HEK293 (cell line): ENCODE measurements at regions not wholly inside any gene's neighbourhood (a gene's known extent, or its start where the extent isn't known, plus 50 kb on each side); places are given as distances from the start of the nearest gene placed in this dataset.

ENCODE experiments used
- CTCF ChIA-PET: fragments of 350-600 bp; formaldehyde crosslinking; extraction: SDS; loops from one replicate; lab custom pipeline; 2021; ENCODE audit warnings: antibody characterized with exemption; lab: Yijun Ruan, JAX
- POLR2A ChIA-PET: fragments of 300-600 bp; formaldehyde crosslinking; extraction: SDS; loops from one replicate; lab custom pipeline; 2020; ENCODE audit warnings: antibody characterized with exemption, inconsistent platforms; lab: Yijun Ruan, JAX
- H3K27ac ChIP-seq: fragments of 200-500 bp; sonication (Bioruptor generic); 2 replicates; pipeline ENCODE4 v1.5.1; 2014; ENCODE audit warnings: low read depth, low read length, control low read depth, inconsistent platforms; ENCODE audit errors: extremely low read depth
- H3K36me3 ChIP-seq, 2 experiments: fragments of 200-500 bp in 1 of 2; sonication (Bioruptor generic) in 1 of 2; 1 replicate in 1 of 2; 2 replicates in 1 of 2; pipeline ENCODE4 v1.5.1; 2014 to 2017; ENCODE audit warnings: inconsistent platforms in 2 of 2, low read length in 2 of 2; ENCODE audit not compliant: control insufficient read depth in 2 of 2, insufficient read depth in 1 of 2
- H3K4me1 ChIP-seq: fragments of 200-500 bp; sonication (Bioruptor generic); 2 replicates; pipeline ENCODE4 v1.5.1; 2014; ENCODE audit warnings: mild to moderate bottlenecking, low read length, inconsistent platforms; ENCODE audit not compliant: control insufficient read depth, insufficient read depth
- H3K4me3 ChIP-seq: 2 replicates; pipeline ENCODE4 v1.5.1; 2011; ENCODE audit warnings: low read depth, mild to moderate bottlenecking, control low read depth, low read length, moderate library complexity
- H3K9me3 ChIP-seq: fragments of 200-500 bp; sonication (Bioruptor generic); 2 replicates; pipeline ENCODE4 v1.5.1; 2014; ENCODE audit warnings: low read depth, low read length, inconsistent platforms; ENCODE audit not compliant: control insufficient read depth, insufficient read depth
- BCL11B ChIP-seq: fragments of 450-650 bp; formaldehyde crosslinking; IDR thresholded peaks from 2 replicates; pipeline ENCODE4 v1.5.1; 2016; ENCODE audit warnings: low read depth, missing biosample characterization, missing genetic modification characterization
- EGR2 ChIP-seq: fragments of 450-650 bp; formaldehyde crosslinking; IDR thresholded peaks from 2 replicates; pipeline ENCODE4 v1.5.1; 2016; ENCODE audit warnings: low read depth, missing biosample characterization, missing genetic modification characterization
- HOXC10 ChIP-seq: sonication (generic); formaldehyde crosslinking; IDR thresholded peaks from 2 replicates; pipeline ENCODE4 v1.8.1; 2023; ENCODE audit warnings: mild to moderate bottlenecking, missing genetic modification reagents
- PRDM1 ChIP-seq: fragments of 450-650 bp; formaldehyde crosslinking; IDR thresholded peaks from 2 replicates; pipeline ENCODE4; 2016; ENCODE audit warnings: missing biosample characterization, missing genetic modification characterization
- SETDB1 ChIP-seq: IDR thresholded peaks from one replicate; pipeline ENCODE4 v1.6.1; 2017; ENCODE audit warnings: mild to moderate bottlenecking, low read length, moderate library complexity, mixed read lengths; ENCODE audit not compliant: insufficient read length
- ZFHX2 ChIP-seq: fragments of 450-650 bp; formaldehyde crosslinking; conservative IDR thresholded peaks from 2 replicates; pipeline ENCODE4 v1.5.1; 2016; ENCODE audit warnings: missing biosample characterization, missing genetic modification characterization
- ZNF366 ChIP-seq: fragments of 450-650 bp; formaldehyde crosslinking; conservative IDR thresholded peaks from 2 replicates; pipeline ENCODE4 v1.5.1; 2016; ENCODE audit warnings: missing biosample characterization, missing genetic modification characterization
- ZNF585B ChIP-seq: fragments of 450-650 bp; formaldehyde crosslinking; IDR thresholded peaks from 2 replicates; pipeline ENCODE4 v1.5.1; 2016; ENCODE audit warnings: missing biosample characterization, missing genetic modification characterization
- TF ChIP-seq, protein P1 (sequence below): fragments of 450-650 bp; IDR thresholded peaks from 2 replicates; pipeline ENCODE4 v1.5.1; 2018; ENCODE audit warnings: missing biosample characterization, mild to moderate bottlenecking, missing genetic modification characterization
- TF ChIP-seq, protein P2 (sequence below): fragments of 450-650 bp; formaldehyde crosslinking; IDR thresholded peaks from 2 replicates; pipeline ENCODE4 v1.5.1; 2016; ENCODE audit warnings: missing biosample characterization, missing genetic modification characterization
- TF ChIP-seq, protein P3 (sequence below): fragments of 450-650 bp; formaldehyde crosslinking; IDR thresholded peaks from 2 replicates; pipeline ENCODE4 v1.5.1; 2017; ENCODE audit warnings: missing biosample characterization, missing genetic modification characterization
- TF ChIP-seq, protein P4 (sequence below): fragments of 450-650 bp; formaldehyde crosslinking; IDR thresholded peaks from 2 replicates; pipeline ENCODE4 v1.5.1; 2016; ENCODE audit warnings: missing biosample characterization, missing genetic modification characterization

DNA sequence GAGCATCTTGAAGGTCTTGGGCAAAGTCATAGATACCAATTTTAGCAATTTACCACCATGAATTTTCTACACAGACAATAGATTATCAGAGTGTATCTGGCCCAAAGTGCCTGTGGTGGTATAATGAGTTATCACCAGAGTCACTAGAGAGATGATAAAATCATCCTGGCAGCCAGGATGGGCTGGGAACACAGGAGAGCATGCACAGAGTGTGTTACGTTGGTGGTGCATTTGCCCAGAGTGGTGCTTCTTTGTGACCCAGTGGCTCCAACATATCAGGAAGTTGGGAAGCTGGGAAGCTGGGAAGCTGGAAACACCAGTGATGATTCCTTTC is 236.7 kb upstream of the PROX1 start (continued):
- TF ChIP-seq, protein P1, sequence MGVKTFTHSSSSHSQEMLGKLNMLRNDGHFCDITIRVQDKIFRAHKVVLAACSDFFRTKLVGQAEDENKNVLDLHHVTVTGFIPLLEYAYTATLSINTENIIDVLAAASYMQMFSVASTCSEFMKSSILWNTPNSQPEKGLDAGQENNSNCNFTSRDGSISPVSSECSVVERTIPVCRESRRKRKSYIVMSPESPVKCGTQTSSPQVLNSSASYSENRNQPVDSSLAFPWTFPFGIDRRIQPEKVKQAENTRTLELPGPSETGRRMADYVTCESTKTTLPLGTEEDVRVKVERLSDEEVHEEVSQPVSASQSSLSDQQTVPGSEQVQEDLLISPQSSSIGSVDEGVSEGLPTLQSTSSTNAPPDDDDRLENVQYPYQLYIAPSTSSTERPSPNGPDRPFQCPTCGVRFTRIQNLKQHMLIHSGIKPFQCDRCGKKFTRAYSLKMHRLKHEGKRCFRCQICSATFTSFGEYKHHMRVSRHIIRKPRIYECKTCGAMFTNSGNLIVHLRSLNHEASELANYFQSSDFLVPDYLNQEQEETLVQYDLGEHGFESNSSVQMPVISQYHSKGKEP (tag by site-specific recombination) = no peak
- TF ChIP-seq, protein P2, sequence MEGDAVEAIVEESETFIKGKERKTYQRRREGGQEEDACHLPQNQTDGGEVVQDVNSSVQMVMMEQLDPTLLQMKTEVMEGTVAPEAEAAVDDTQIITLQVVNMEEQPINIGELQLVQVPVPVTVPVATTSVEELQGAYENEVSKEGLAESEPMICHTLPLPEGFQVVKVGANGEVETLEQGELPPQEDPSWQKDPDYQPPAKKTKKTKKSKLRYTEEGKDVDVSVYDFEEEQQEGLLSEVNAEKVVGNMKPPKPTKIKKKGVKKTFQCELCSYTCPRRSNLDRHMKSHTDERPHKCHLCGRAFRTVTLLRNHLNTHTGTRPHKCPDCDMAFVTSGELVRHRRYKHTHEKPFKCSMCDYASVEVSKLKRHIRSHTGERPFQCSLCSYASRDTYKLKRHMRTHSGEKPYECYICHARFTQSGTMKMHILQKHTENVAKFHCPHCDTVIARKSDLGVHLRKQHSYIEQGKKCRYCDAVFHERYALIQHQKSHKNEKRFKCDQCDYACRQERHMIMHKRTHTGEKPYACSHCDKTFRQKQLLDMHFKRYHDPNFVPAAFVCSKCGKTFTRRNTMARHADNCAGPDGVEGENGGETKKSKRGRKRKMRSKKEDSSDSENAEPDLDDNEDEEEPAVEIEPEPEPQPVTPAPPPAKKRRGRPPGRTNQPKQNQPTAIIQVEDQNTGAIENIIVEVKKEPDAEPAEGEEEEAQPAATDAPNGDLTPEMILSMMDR (tag by site-specific recombination) = no peak

DNA sequence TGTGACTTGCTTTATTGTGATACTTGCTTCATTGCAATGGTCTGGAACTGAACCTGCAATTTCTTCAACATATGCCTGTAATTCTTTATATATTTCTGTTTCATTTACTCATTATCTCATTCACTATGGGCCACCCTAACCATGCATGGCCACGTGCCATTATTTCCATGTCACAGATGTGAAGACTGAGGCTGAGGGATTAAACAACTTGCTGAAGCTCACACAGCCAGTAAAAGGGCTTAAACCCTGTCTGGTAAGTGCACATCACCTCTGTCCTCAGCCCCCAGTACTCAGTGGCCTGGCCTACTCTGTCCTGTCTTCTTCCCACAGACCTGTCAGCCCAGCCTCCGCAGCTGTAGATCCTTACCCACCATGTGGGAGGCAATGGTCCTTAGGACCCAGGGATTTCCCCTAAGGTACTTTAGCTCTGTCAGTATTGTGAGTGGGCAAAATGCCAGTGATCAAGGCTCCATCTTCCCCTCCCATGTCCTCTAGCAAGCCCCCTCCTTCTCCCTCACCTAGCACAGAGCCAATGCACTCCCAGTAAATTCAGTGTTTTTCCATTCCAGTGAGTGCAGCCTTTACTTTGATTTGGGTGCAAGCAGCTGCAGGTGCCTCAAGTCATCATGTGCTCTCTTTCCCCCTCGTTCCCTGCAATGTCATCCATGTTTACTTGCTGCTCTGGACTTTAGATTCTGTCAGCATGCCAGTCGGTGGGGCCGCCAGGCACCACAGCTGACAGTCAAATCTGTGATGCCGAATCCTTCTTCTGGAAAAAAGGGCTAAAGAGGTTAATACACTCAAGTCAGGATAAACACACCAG is 228.2 kb upstream of the PROX1 start:
- Histone ChIP-seq H3K36me3 (no peaks in the 10 kb centered on the region), H3K4me3 (no peak overlapping the region), H3K4me1 (no peaks in the 10 kb centered on the region)
- TF ChIP-seq, protein P3, sequence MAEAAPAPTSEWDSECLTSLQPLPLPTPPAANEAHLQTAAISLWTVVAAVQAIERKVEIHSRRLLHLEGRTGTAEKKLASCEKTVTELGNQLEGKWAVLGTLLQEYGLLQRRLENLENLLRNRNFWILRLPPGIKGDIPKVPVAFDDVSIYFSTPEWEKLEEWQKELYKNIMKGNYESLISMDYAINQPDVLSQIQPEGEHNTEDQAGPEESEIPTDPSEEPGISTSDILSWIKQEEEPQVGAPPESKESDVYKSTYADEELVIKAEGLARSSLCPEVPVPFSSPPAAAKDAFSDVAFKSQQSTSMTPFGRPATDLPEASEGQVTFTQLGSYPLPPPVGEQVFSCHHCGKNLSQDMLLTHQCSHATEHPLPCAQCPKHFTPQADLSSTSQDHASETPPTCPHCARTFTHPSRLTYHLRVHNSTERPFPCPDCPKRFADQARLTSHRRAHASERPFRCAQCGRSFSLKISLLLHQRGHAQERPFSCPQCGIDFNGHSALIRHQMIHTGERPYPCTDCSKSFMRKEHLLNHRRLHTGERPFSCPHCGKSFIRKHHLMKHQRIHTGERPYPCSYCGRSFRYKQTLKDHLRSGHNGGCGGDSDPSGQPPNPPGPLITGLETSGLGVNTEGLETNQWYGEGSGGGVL (tag by site-specific recombination) = peak; percentile 28; the same call in 1 of the 2 replicates
- TF ChIP-seq ZFHX2 (tag by site-specific recombination) = 0 out of 2 replicates have a peak, but pooled peaks have one; percentile 33
- peak; percentile 72 for TF ChIP-seq EGR2 (tag by site-specific recombination)
- no peak for TF ChIP-seq HOXC10 (CRISPR knock-in tag)
- TF ChIP-seq, all 188 proteins: peak for 3
- CTCF ChIA-PET = no interaction called here
- POLR2A ChIA-PET = no interaction called here
- Histone ChIP-seq H3K9me3 (no peaks in the 10 kb centered on the region), H3K27ac (no peak overlapping the region)

DNA sequence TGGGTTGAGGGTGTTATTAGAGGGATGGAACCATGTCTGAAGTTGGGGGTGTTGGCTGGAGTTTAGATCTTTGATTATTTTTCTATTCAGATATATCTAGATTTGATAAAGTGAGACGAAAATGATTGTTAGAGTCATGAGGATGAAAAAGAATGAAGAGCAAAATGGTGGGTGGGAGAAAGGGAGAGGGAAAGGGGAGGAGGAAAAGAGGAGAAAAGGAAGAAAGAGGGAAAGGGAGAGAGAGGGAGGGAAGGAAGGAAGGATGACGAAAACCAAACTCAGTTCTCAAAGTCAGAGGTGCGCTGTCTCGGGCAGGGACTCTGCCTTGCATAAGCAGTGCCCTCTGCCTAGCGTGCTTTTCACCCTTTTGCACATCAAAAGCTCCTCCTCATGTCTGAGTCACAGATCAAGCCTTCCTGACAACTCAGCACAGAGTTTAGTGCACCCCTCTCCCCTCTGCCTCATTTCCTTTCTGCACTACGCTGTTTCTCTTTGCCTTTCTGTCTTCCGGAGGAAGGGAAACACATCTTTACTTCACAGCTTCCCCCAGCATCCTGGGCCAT is 225.8 kb upstream of the PROX1 start:
- H3K4me1 ChIP-seq = no peaks in the 10 kb centered on the region
- ChIA-PET CTCF (no interaction called here), POLR2A (no interaction called here)
- TF ChIP-seq PRDM1 = 0 out of 2 replicates have a peak, but pooled peaks have one; percentile 29
- no peak for TF ChIP-seq SETDB1
- no peak for TF ChIP-seq ZNF366 (tag by site-specific recombination)
- no peak for TF ChIP-seq ZNF585B (tag by site-specific recombination)
- TF ChIP-seq BCL11B = no peak
- TF ChIP-seq, protein P4, sequence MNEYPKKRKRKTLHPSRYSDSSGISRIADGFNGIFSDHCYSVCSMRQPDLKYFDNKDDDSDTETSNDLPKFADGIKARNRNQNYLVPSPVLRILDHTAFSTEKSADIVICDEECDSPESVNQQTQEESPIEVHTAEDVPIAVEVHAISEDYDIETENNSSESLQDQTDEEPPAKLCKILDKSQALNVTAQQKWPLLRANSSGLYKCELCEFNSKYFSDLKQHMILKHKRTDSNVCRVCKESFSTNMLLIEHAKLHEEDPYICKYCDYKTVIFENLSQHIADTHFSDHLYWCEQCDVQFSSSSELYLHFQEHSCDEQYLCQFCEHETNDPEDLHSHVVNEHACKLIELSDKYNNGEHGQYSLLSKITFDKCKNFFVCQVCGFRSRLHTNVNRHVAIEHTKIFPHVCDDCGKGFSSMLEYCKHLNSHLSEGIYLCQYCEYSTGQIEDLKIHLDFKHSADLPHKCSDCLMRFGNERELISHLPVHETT (tag by site-specific recombination) = no peak
- H3K36me3 ChIP-seq = no peaks in the 10 kb centered on the region
- H3K4me3 ChIP-seq = no peak overlapping the region
- H3K9me3 ChIP-seq = no peaks in the 10 kb centered on the region
- H3K27ac ChIP-seq = no peak overlapping the region
